IMR-90 (cell line): ENCODE measurements at regions not wholly inside any gene's neighbourhood (a gene's known extent, or its start where the extent isn't known, plus 50 kb on each side); places are given as distances from the start of the nearest gene placed in this dataset.

Experiments
- ATAC-seq: fragments of 200-7000 bp; cut with Tn5 transposase; 2 replicates; pipeline ENCODE4 v1.9.1; 2020; ENCODE audit warnings: low read depth, mild to moderate bottlenecking, moderate library complexity
- BruUV-seq: library from RNA; stranded (reverse); fragments of 400-500 nt; replicated peaks from 2 replicates; lab custom pipeline; 2021; lab: Mats Ljungman, UMichigan
- CTCF ChIA-PET: fragments of 300-600 bp; formaldehyde crosslinking; extraction: SDS; loops from one replicate; lab custom pipeline; 2021; ENCODE audit warnings: antibody characterized with exemption; lab: Yijun Ruan, JAX
- POLR2A ChIA-PET: fragments of 300-600 bp; sonication (Branson Sonifier 250); formaldehyde crosslinking; loops from one replicate; lab custom pipeline; 2022; ENCODE audit warnings: antibody characterized with exemption; ENCODE audit not compliant: unreplicated experiment; lab: Charles Lee
- DNase-seq: peaks from one replicate; pipeline ENCODE4 v3.0.0; 2013
- H2AFZ ChIP-seq: replicated peaks from 2 replicates; pipeline ENCODE3; 2013; ENCODE audit warnings: low read length, mild to moderate bottlenecking; ENCODE audit not compliant: poor library complexity
- H2AK5ac ChIP-seq: 2 replicates; pipeline ENCODE4 v1.6.1; 2013; ENCODE audit warnings: low read depth, low read length, inconsistent platforms
- H2AK9ac ChIP-seq: replicated peaks from 2 replicates; pipeline ENCODE3; 2013; ENCODE audit warnings: mild to moderate bottlenecking, low read depth, low read length, moderate library complexity; ENCODE audit not compliant: poor library complexity
- H2BK120ac ChIP-seq: 2 replicates; pipeline ENCODE4 v1.6.1; 2013; ENCODE audit warnings: low read depth, low read length, inconsistent platforms
- H2BK15ac ChIP-seq: 3 replicates; pipeline ENCODE4 v1.6.1; 2013; ENCODE audit warnings: low read depth, low read length, inconsistent platforms
- H2BK20ac ChIP-seq: 2 replicates; pipeline ENCODE4 v1.6.1; 2013; ENCODE audit warnings: low read depth, mild to moderate bottlenecking, inconsistent platforms, low read length, moderate library complexity
- H2BK5ac ChIP-seq: 2 replicates; pipeline ENCODE4 v1.6.1; 2013; ENCODE audit warnings: mild to moderate bottlenecking, low read depth, low read length, inconsistent platforms; ENCODE audit not compliant: poor library complexity, severe bottlenecking
- H3K14ac ChIP-seq: replicated peaks from 2 replicates; pipeline ENCODE4 v1.6.1; 2013; ENCODE audit warnings: low read depth, low read length, inconsistent platforms
- H3K18ac ChIP-seq: 2 replicates; pipeline ENCODE4 v1.6.1; 2013; ENCODE audit warnings: low read depth, low read length, control low read depth
- H3K23ac ChIP-seq: 2 replicates; pipeline ENCODE4 v1.6.1; 2013; ENCODE audit warnings: low read depth, low read length, inconsistent platforms
- H3K27ac ChIP-seq: 2 replicates; pipeline ENCODE4 v1.5.1; 2013; ENCODE audit warnings: mild to moderate bottlenecking, control low read depth, low read length; ENCODE audit not compliant: insufficient read depth
- H3K27me3 ChIP-seq: 2 replicates; pipeline ENCODE4 v1.6.1; 2013; ENCODE audit warnings: low read length; ENCODE audit not compliant: control insufficient read depth, insufficient read depth
- H3K36me3 ChIP-seq: 2 replicates; pipeline ENCODE4 v1.6.1; 2013; ENCODE audit warnings: low read length, mixed read lengths; ENCODE audit not compliant: control insufficient read depth, insufficient read depth
- H3K4ac ChIP-seq: 2 replicates; pipeline ENCODE4 v1.6.1; 2013; ENCODE audit warnings: low read depth, low read length, inconsistent platforms
- H3K4me1 ChIP-seq: 2 replicates; pipeline ENCODE4 v1.6.1; 2013; ENCODE audit warnings: low read length, mixed read lengths; ENCODE audit not compliant: control insufficient read depth, insufficient read depth
- H3K4me2 ChIP-seq: 2 replicates; pipeline ENCODE4 v1.6.1; 2013; ENCODE audit warnings: low read depth, mild to moderate bottlenecking, control low read depth, low read length, moderate library complexity
- H3K4me3 ChIP-seq: 2 replicates; pipeline ENCODE4 v1.5.1; 2013; ENCODE audit warnings: low read depth, mild to moderate bottlenecking, control low read depth, low read length, moderate library complexity; ENCODE audit not compliant: insufficient read depth
- H3K56ac ChIP-seq: 2 replicates; pipeline ENCODE4 v1.6.1; 2013; ENCODE audit warnings: low read length, inconsistent platforms; ENCODE audit not compliant: insufficient read depth; ENCODE audit errors: extremely low read depth
- H3K79me1 ChIP-seq, 2 experiments: 2 replicates each; pipeline ENCODE4 v1.6.1; 2013; ENCODE audit warnings: low read length in 2 of 2, inconsistent platforms in 1 of 2, low read depth in 1 of 2
- H3K9ac ChIP-seq: 2 replicates; pipeline ENCODE4 v1.6.1; 2013; ENCODE audit warnings: low read depth, low read length, control low read depth
- H3K9me1 ChIP-seq: 2 replicates; pipeline ENCODE4 v1.6.1; 2013; ENCODE audit warnings: low read length, inconsistent platforms; ENCODE audit not compliant: insufficient read depth
- H3K9me3 ChIP-seq: 2 replicates; pipeline ENCODE4 v1.6.1; 2013; ENCODE audit warnings: low read length; ENCODE audit not compliant: control insufficient read depth, insufficient read depth
- H4K20me1 ChIP-seq: 2 replicates; pipeline ENCODE4 v1.6.1; 2013; ENCODE audit warnings: low read length, inconsistent platforms; ENCODE audit not compliant: insufficient read depth
- H4K5ac ChIP-seq: 2 replicates; pipeline ENCODE4 v1.6.1; 2013; ENCODE audit warnings: mild to moderate bottlenecking, low read depth, low read length, control low read depth
- H4K8ac ChIP-seq, 2 experiments: 2 replicates each; pipeline ENCODE4 v1.6.1; 2013; ENCODE audit warnings: low read depth in 2 of 2, low read length in 2 of 2, control low read depth in 1 of 2, inconsistent platforms in 1 of 2
- H4K91ac ChIP-seq: 2 replicates; pipeline ENCODE4 v1.6.1; 2013; ENCODE audit warnings: low read depth, low read length, inconsistent platforms; ENCODE audit not compliant: insufficient read depth
- CEBPB ChIP-seq: IDR thresholded peaks from 2 replicates; pipeline ENCODE4 v1.6.1; 2012; ENCODE audit warnings: low read depth, low read length, improper control_type of control experiment
- CTCF ChIP-seq: conservative IDR thresholded peaks from 2 replicates; pipeline ENCODE4 v1.5.1; 2012; ENCODE audit warnings: mild to moderate bottlenecking, low read depth, low read length, improper control_type of control experiment
- FOS ChIP-seq: fragments of 150-350 bp; IDR thresholded peaks from 2 replicates; pipeline ENCODE4 v1.6.1; 2016; ENCODE audit warnings: low read depth, low read length
- MAFK ChIP-seq: IDR thresholded peaks from 2 replicates; pipeline ENCODE4 v1.6.1; 2012; ENCODE audit warnings: low read depth, low read length, improper control_type of control experiment
- NFE2L2 ChIP-seq: fragments of 150-350 bp; IDR thresholded peaks from 2 replicates; pipeline ENCODE4 v1.6.1; 2016; ENCODE audit warnings: low read depth, mild to moderate bottlenecking, low read length
- POLR2A ChIP-seq: IDR thresholded peaks from 2 replicates; pipeline ENCODE4 v1.6.1; 2012; ENCODE audit warnings: mild to moderate bottlenecking, low read depth, low read length
- RAD21 ChIP-seq: IDR thresholded peaks from 2 replicates; pipeline ENCODE4 v1.6.1; 2012; ENCODE audit warnings: low read length, improper control_type of control experiment
- WGBS, 2 experiments: methylation state at CpG; one replicate each; pipeline versions ENCODE4 v1.1.5 to v1.1.7; 2013; ENCODE audit warnings: missing lambda C conversion rate in 2 of 2; ENCODE audit not compliant: insufficient read length in 1 of 2; ENCODE audit errors: extremely low coverage in 2 of 2; 5-methylcytosine and 5-hydroxymethylcytosine counted together
- dilution Hi-C: fragments of 300-500 bp; cut with HindIII; formaldehyde crosslinking; loops from one replicate; pipeline ENCODE4 v1.14.3; 2018; ENCODE audit warnings: low sequenced_read_pairs; ENCODE audit not compliant: unreplicated experiment
- in situ Hi-C: fragments of 300-500 bp; cut with MboI; formaldehyde crosslinking; loops from 3 replicates; pipeline ENCODE4 v1.14.3; 2019; ENCODE audit warnings: low sequenced_read_pairs, inconsistent platforms, mixed read lengths
- intact Hi-C: fragments of 100-400 bp; cut with micrococcal nuclease; formaldehyde crosslinking; loops from 2 replicates; pipeline ENCODE4 v1.10.0; 2022

- no peak for DNase-seq
Measured at GRCh38 chr4:110306303-110306702, 107.9 kb upstream of the ELOVL6 start.

More at GRCh38 chr4:110306303-110306702, 107.9 kb upstream of the ELOVL6 start:
- Histone ChIP-seq H2BK120ac (no peak overlapping the region), H3K27me3 (peaks cover 2% of the 10 kb centered on the region; the same call in 1 of the 2 replicates), H2BK20ac (no peak overlapping the region), H2AK9ac (no peak overlapping the region), H4K5ac (no peak overlapping the region), H4K8ac (no peak overlapping the region), H2AK5ac (no peak overlapping the region), H3K9me1 (no peaks in the 10 kb centered on the region), H3K4me1 (no peaks in the 10 kb centered on the region), H3K4ac (no peak overlapping the region), H3K4me3 (no peak overlapping the region), H4K91ac (no peak overlapping the region), H3K9me3 (no peaks in the 10 kb centered on the region), H4K20me1 (no peaks in the 10 kb centered on the region), H3K56ac (no peak overlapping the region), H3K36me3 (no peaks in the 10 kb centered on the region), H3K14ac (no peak overlapping the region), H3K79me1 (no peaks in the 10 kb centered on the region), H3K18ac (no peak overlapping the region), H2AFZ (no peak overlapping the region), H3K9ac (no peak overlapping the region), H2BK5ac (no peak overlapping the region), H2BK15ac (no peak overlapping the region), H3K4me2 (no peak overlapping the region), H3K23ac (no peak overlapping the region), H3K27ac (no peak overlapping the region)
- in situ Hi-C loops, result loop anchor here (25.0 kb wide), 2 partner anchors 206 to 294 kb away; no protein-coding TSS in a partner anchor
- no peak for ATAC-seq
- WGBS, 2 experiments, result no CpG with 5 or more reads among the region's 2 CpGs
- no TSS peak for BruUV-seq
- POLR2A ChIA-PET, result no interaction called here
- dilution Hi-C loops, result no loop called here
- TF ChIP-seq NFE2L2, result no peak
- TF ChIP-seq FOS, result no peak
- TF ChIP-seq RAD21, result no peak
- TF ChIP-seq CTCF, result no peak
- no peak for TF ChIP-seq CEBPB
- no peak for TF ChIP-seq MAFK
- TF ChIP-seq POLR2A, result no peak
- intact Hi-C loops, result no loop called here
- CTCF ChIA-PET, result no interaction called here
